PFSK-1 (cell line): ENCODE measurements at regions not wholly inside any gene's neighbourhood (a gene's known extent, or its start where the extent isn't known, plus 50 kb on each side); places are given as distances from the start of the nearest gene placed in this dataset.

Source experiments
- FOXP2 ChIP-seq: optimal IDR thresholded peaks from 2 replicates; pipeline ENCODE3; 2011; ENCODE audit warnings: borderline replicate concordance, control low read depth, inconsistent platforms; ENCODE audit not compliant: insufficient read depth; ENCODE audit errors: extremely low read length, extremely low read depth
- POLR2AphosphoS5 ChIP-seq: IDR thresholded peaks from 2 replicates; pipeline ENCODE4 v1.6.1; 2012; ENCODE audit warnings: low read depth, mild to moderate bottlenecking, control low read depth, low read length, moderate library complexity
- SIN3A ChIP-seq: IDR thresholded peaks from 2 replicates; pipeline ENCODE4 v1.6.1; 2012; ENCODE audit warnings: mild to moderate bottlenecking, low read length, moderate library complexity, borderline replicate concordance; ENCODE audit not compliant: insufficient read depth
- TAF1 ChIP-seq: IDR thresholded peaks from 2 replicates; pipeline ENCODE4 v1.6.1; 2012; ENCODE audit warnings: low read length, control low read depth, borderline replicate concordance; ENCODE audit not compliant: insufficient read depth
- TF ChIP-seq, protein P1 (sequence below), 2 experiments: IDR thresholded peaks; 2 replicates each; pipeline versions ENCODE4 v1.6.1 to v1.8.0; 2011 to 2012; ENCODE audit warnings: low read depth in 2 of 2, low read length in 2 of 2, control low read depth in 1 of 2, inconsistent platforms in 1 of 2, mild to moderate bottlenecking in 1 of 2, moderate library complexity in 1 of 2; ENCODE audit not compliant: insufficient read depth in 1 of 2

- no peak for TF ChIP-seq POLR2AphosphoS5
- TF ChIP-seq SIN3A: no peak
- TF ChIP-seq TAF1: no peak
Measured at GRCh38 chr4:96407738-96408463, 568.0 kb downstream of the PDHA2 start.

DNA sequence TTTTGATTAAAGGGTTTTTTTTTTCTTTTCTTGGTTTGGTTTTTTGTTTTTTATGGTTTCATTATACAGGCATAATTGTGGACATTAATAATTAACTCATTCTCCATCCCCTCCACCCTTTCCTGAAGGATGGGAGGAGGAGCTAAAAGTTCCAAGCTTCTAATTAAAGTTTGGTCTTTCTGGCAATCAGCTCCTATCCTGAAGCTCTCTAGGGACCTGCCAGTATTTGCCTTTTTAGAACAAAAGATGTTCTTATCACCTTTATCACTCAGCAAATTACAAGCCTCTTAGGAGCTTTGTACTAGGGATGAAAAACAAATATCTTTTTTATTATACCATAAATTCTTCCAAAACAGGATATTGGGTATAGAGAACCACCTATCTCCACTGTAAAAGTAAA lies 589.8 kb downstream of the PDHA2 start:
- no peak for TF ChIP-seq TAF1
- no peak for TF ChIP-seq POLR2AphosphoS5
- TF ChIP-seq, protein P1, sequence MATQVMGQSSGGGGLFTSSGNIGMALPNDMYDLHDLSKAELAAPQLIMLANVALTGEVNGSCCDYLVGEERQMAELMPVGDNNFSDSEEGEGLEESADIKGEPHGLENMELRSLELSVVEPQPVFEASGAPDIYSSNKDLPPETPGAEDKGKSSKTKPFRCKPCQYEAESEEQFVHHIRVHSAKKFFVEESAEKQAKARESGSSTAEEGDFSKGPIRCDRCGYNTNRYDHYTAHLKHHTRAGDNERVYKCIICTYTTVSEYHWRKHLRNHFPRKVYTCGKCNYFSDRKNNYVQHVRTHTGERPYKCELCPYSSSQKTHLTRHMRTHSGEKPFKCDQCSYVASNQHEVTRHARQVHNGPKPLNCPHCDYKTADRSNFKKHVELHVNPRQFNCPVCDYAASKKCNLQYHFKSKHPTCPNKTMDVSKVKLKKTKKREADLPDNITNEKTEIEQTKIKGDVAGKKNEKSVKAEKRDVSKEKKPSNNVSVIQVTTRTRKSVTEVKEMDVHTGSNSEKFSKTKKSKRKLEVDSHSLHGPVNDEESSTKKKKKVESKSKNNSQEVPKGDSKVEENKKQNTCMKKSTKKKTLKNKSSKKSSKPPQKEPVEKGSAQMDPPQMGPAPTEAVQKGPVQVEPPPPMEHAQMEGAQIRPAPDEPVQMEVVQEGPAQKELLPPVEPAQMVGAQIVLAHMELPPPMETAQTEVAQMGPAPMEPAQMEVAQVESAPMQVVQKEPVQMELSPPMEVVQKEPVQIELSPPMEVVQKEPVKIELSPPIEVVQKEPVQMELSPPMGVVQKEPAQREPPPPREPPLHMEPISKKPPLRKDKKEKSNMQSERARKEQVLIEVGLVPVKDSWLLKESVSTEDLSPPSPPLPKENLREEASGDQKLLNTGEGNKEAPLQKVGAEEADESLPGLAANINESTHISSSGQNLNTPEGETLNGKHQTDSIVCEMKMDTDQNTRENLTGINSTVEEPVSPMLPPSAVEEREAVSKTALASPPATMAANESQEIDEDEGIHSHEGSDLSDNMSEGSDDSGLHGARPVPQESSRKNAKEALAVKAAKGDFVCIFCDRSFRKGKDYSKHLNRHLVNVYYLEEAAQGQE (IDR thresholded peaks at IDR 0.05; ENCODE audit: insufficient read depth in 1 of 2, low read depth in 2 of 2, low read length in 2 of 2): no peak
- TF ChIP-seq SIN3A: no peak
- no peak for TF ChIP-seq FOXP2

GRCh38 chr4:96431094-96431493 lies 591.2 kb downstream of the PDHA2 start:
- TF ChIP-seq TAF1 (no peak), POLR2AphosphoS5 (no peak), FOXP2 (no peak), SIN3A (no peak)
- TF ChIP-seq, protein P1 (IDR thresholded peaks at IDR 0.05; ENCODE audit: insufficient read depth in 1 of 2, low read depth in 2 of 2, low read length in 2 of 2): no peak

- TF ChIP-seq, protein P1 (IDR thresholded peaks at IDR 0.05; ENCODE audit: insufficient read depth in 1 of 2, low read depth in 2 of 2, low read length in 2 of 2): no peak
- TF ChIP-seq POLR2AphosphoS5 (no peak), SIN3A (no peak), TAF1 (no peak), FOXP2 (no peak)
Measured at GRCh38 chr4:96448315-96448872, 608.5 kb downstream of the PDHA2 start.

- TF ChIP-seq FOXP2 (no peak), SIN3A (no peak), POLR2AphosphoS5 (no peak), TAF1 (no peak)
- TF ChIP-seq, protein P1 (IDR thresholded peaks at IDR 0.05; ENCODE audit: insufficient read depth in 1 of 2, low read depth in 2 of 2, low read length in 2 of 2): no peak
Measured at GRCh38 chr4:96455045-96455720, 615.3 kb downstream of the PDHA2 start.
